K562 (cell line): ENCODE measurements at regions not wholly inside any gene's neighbourhood (a gene's known extent, or its start where the extent isn't known, plus 50 kb on each side); places are given as distances from the start of the nearest gene placed in this dataset.
A peak's percentile ranks its signal among the peaks of the same experiment; 100 is the strongest.

Source experiments
- CHD4 ChIP-seq: fragments of 200-600 bp; sonication (generic); IDR thresholded peaks from 3 replicates; pipeline ENCODE4 v1.6.1; 2012; ENCODE audit warnings: low read depth, mild to moderate bottlenecking, mixed read lengths, low read length, inconsistent platforms; ENCODE audit not compliant: insufficient read depth, insufficient replicate concordance, poor library complexity, severe bottlenecking
- NR2C2 ChIP-seq, 2 experiments: fragments of 200-800 bp in 1 of 2; sonication (Bioruptor generic) in 1 of 2; sonication (generic) in 1 of 2; formaldehyde crosslinking in 1 of 2; IDR thresholded peaks; 2 replicates each; pipeline versions ENCODE4 v1.6.1 to v1.8.0; 2016 to 2022; ENCODE audit warnings: mild to moderate bottlenecking in 1 of 2, missing compliant biosample characterization in 1 of 2, missing genetic modification characterization in 1 of 2, missing genetic modification reagents in 1 of 2
- PHB2 ChIP-seq: fragments of 450-650 bp; IDR thresholded peaks from 2 replicates; pipeline ENCODE4 v1.6.1; 2017; ENCODE audit warnings: low read depth
- POLR2AphosphoS5 ChIP-seq: IDR thresholded peaks from 2 replicates; pipeline ENCODE4 v1.6.1; 2011; ENCODE audit warnings: mild to moderate bottlenecking, low read depth, low read length, moderate library complexity; ENCODE audit not compliant: control insufficient read depth, insufficient read depth
- ZFX ChIP-seq: sonication (generic); formaldehyde crosslinking; IDR thresholded peaks from 2 replicates; pipeline ENCODE4 v1.8.0; 2022; ENCODE audit warnings: mild to moderate bottlenecking, missing genetic modification reagents, moderate library complexity
- TF ChIP-seq, protein P1 (sequence below), 2 experiments: fragments of 450-650 bp; formaldehyde crosslinking in 1 of 2; IDR thresholded peaks; 2 replicates each; pipeline versions ENCODE4 v1.4.0 to v1.6.1; 2014 to 2020; ENCODE audit warnings: mild to moderate bottlenecking in 2 of 2, borderline replicate concordance in 1 of 2, low read depth in 1 of 2

DNA sequence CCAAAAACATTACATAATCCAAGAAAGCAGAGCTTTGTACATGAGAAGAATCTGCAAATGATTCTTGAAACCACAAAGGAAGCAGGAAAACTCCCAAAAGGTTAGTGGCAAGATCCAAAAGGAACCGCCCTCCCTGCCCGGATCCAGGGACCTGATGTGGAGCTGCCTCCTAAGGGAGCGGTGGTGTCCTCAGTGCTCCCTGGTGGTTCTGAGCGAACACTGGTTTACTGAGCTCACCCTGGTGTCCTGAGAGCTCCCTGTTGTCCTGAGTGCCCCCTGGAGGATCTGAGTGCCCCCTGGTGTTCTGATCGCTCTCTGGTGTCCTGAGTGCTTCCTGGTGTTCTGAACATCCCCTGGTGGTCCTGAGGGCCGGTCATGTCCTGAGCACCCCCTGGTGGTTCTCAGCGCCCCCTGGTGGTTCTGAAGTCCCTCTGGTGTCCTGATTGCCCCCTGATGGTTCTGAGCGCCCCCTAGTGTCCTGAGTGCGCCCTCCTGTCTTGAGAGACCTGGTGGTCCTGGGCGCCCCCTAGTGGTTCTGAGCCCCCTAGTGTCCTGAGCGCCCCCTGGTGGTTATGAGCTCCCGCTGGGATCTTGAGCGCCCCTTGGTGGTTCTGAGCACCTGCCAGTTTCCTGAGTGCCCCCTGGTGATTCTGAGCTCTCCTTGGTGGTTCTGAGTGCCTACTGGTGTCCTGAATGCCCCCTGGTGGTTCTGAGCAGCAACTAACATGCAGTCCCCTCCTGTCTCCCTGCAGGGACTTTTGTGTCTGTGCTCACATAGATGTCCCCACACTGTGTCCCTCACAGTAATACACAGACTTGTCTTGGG lies 891.1 kb downstream of the TMEM121 start:
- TF ChIP-seq POLR2AphosphoS5 (0 out of 2 replicates have a peak, but pooled peaks have one; percentile 18), NR2C2 (CRISPR knock-in tag; IDR thresholded peaks at IDR 0.05) (no peak), NR2C2 (tag; IDR thresholded peaks at IDR 0.05) (no peak), CHD4 (no peak), ZFX (no peak), PHB2 (no peak)
- TF ChIP-seq, protein P1, sequence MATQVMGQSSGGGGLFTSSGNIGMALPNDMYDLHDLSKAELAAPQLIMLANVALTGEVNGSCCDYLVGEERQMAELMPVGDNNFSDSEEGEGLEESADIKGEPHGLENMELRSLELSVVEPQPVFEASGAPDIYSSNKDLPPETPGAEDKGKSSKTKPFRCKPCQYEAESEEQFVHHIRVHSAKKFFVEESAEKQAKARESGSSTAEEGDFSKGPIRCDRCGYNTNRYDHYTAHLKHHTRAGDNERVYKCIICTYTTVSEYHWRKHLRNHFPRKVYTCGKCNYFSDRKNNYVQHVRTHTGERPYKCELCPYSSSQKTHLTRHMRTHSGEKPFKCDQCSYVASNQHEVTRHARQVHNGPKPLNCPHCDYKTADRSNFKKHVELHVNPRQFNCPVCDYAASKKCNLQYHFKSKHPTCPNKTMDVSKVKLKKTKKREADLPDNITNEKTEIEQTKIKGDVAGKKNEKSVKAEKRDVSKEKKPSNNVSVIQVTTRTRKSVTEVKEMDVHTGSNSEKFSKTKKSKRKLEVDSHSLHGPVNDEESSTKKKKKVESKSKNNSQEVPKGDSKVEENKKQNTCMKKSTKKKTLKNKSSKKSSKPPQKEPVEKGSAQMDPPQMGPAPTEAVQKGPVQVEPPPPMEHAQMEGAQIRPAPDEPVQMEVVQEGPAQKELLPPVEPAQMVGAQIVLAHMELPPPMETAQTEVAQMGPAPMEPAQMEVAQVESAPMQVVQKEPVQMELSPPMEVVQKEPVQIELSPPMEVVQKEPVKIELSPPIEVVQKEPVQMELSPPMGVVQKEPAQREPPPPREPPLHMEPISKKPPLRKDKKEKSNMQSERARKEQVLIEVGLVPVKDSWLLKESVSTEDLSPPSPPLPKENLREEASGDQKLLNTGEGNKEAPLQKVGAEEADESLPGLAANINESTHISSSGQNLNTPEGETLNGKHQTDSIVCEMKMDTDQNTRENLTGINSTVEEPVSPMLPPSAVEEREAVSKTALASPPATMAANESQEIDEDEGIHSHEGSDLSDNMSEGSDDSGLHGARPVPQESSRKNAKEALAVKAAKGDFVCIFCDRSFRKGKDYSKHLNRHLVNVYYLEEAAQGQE (IDR thresholded peaks at IDR 0.05; ENCODE audit: borderline replicate concordance): no peak
- TF ChIP-seq, protein P1 (CRISPR knock-in tag; IDR thresholded peaks at IDR 0.05; ENCODE audit: low read depth): no peak
